ENCODE measurements at regions not wholly inside any gene's neighbourhood (a gene's known extent, or its start where the extent isn't known, plus 50 kb on each side); places are given as distances from the start of the nearest gene placed in this dataset.
"Not testable (repeated sequence)": the region's sequence is repeated elsewhere in the genome, so short reads cannot be mapped to it uniquely, and the experiment has no call there.

GRCh38 chr7:112654322-112655216 lies 135.6 kb downstream of the TMEM168 start:
- no peak for DNase-seq (ENCODE audit: low spot score)
- intact Hi-C loops (cut with DNase I) = no loop called here

GRCh38 chr7:112665709-112666108 lies 124.5 kb downstream of the TMEM168 start:
- DNase-seq (ENCODE audit: low spot score) = no peak
- intact Hi-C loops (cut with DNase I) = no loop called here

GRCh38 chr7:112668561-112668960 lies 121.6 kb downstream of the TMEM168 start:
- no peak for DNase-seq (ENCODE audit: low spot score)

DNA sequence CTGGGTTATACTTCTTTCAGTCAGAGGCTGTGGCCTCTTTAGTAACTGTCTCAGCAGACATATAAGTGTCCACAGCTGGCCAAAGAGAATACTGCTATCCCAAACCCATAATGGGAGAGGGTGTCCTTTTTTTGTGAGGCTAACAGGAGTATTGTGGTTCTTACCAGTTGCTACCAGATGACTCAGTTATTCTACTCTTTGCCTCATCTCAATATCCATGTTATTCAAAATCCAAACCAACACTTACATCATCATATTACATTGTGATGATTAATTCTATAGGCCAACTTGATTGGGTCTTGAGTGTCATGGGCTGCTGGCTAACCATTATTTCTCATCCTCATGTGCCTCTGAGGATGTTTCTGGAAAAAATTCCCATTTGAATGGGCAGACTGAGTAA lies 120.9 kb downstream of the TMEM168 start:
- intact Hi-C loops (cut with DNase I) = no loop called here
- DNase-seq (ENCODE audit: low spot score) = no peak

More at GRCh38 chr7:112668561-112668960, 121.6 kb downstream of the TMEM168 start:
- intact Hi-C loops (cut with DNase I) = no loop called here

DNA sequence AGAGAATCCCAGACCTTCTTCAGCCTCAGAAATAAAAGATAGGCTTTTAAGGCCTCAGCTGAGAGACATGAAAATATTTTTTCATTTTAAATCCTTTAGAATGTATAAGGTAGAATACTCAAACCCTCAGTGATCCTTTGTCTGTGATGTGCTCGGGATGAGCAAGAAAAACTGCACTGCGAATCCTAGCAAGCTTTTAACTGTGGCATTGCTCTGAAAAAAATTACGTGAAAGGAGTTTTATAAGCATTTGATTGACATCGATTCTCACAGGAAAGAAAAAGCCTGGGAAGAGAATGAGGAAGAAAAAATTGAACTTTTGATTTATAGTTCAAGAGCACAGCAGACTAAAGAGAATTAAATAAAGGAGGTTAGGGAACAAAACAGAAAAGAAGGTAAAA lies 120.0 kb downstream of the TMEM168 start:
- intact Hi-C loops (cut with DNase I) = no loop called here
- DNase-seq (ENCODE audit: low spot score) = no peak

- no peak for DNase-seq (ENCODE audit: low spot score)
- intact Hi-C loops (cut with DNase I) = no loop called here
These were observed 111.6 kb downstream of the TMEM168 start for GRCh38 chr7:112678626-112679025.

- intact Hi-C loops (cut with DNase I); DNase-seq (ENCODE audit: low spot score): not testable (repeated sequence)
These were observed 100.6 kb downstream of the TMEM168 start for GRCh38 chr7:112689466-112690177.

DNA sequence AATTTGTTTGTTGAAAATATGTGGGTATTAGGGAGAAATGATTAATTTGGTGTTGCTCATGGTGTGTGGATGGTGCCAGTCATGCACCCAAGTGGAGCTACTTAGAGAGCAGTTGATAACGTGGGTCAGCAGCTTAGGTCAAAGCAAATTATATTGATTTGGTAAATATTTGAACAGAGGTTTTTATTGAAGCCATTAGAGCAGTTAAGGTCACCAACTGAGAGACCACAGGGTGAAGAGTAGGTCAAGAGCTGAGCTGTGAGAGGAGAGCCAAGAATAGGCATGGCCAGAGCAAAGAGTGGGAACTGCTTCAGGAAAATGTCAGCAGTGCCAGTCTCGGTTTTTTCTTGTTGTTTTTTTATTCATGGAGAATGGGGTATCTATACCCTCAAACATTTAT lies 97.9 kb downstream of the TMEM168 start:
- intact Hi-C loops (cut with DNase I) = no loop called here
- no peak for DNase-seq (ENCODE audit: low spot score)

DNA sequence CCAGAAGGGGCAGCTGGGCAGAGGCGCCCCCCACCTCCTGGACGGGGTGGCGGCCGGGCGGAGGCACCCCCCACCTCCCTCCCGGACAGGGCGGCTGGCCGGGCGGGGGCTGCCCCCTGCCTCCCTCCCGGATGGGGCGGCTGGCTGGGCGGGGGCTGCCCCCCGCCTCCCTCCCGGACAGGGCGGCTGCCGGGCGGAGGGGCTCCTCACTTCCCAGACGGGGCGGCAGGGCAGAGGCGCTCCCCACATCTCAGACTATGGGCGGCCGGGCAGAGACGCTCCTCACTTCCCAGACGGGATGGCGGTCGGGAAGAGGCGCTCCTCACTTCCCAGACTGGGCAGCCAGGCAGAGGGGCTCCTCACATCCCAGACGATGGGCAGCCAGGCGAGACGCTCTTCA lies 93.0 kb downstream of the TMEM168 start:
- intact Hi-C loops (cut with DNase I); DNase-seq (ENCODE audit: low spot score): not testable (repeated sequence)

DNA sequence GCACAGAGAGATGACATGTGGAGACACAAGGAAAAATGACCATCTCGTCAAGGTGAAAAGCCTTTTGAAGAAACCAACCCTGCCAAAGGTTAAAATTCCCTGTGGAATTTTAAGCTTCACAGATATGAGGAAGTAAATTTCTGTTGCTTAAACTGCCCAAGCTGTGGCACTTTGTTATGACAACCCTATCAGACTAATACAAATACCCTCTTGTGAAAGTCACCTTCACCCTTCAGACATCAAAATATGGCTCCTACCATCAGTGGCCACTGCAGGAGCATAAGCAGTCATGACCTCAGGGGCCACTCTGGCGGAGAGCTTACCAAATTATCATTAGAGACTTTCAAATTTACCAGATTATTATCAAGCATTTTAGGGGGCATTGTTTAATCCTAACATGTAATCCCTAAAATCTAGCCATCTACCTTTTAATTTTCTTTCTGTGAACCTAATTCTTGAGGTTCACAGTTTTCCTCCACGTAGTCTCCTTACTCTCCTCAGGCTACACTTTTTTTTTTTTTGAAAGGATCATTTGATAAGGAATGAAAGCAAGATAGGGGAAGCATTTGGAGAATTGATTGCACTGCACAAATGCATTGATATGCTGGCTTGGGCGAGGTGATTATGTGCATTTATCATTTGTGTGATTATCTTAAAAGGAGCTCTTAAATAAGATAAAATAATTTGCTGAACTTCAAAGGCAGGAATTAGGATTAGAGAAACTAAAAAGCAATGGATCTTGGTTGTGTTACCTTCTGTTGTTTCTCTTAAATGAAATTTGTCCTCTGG lies 90.3 kb downstream of the TMEM168 start:
- DNase-seq (ENCODE audit: low spot score) = no peak
- intact Hi-C loops (cut with DNase I) = no loop called here

DNA sequence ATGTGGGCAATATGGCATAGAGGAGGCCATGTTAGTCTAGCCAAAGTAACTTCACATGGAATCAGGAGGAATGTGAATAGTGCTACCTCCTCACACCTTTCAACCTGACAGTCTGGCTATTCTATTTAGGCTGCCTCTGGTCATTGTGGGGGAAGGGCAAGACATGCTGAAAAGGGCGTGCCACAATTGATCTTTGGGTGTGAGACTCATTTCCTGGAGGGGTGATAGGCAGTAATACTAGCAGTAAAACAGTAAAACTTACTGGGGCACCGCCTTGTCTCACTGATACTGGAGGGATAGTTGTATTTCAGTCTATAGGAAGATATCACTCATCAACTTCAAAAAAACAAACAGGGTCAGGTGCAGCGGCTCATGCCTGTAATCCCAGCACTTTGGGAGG lies 88.7 kb downstream of the TMEM168 start:
- intact Hi-C loops (cut with DNase I) = no loop called here
- DNase-seq (ENCODE audit: low spot score) = no peak

DNA sequence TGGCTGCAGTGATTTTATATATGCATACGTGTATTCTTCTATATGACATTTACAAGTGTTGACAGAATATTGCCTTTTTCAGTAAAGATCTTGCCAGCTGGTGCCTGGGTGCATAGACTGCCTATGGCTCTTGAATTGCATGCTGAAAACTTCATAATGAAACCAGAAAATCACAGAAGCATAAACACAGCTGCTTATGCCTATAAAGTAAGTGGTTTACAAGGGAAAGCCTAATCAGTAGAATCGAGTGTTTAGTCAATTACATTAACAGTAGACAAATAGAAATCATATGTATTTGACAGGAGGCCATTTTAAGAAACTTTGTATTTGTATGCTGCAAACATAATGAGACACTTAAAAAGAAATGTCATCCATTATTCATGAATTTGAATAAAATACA lies 82.5 kb downstream of the TMEM168 start:
- intact Hi-C loops (cut with DNase I) = no loop called here
- no peak for DNase-seq (ENCODE audit: low spot score)

GRCh38 chr7:112708236-112708635 lies 82.0 kb downstream of the TMEM168 start:
- DNase-seq (ENCODE audit: low spot score) = no peak
- intact Hi-C loops (cut with DNase I) = no loop called here
